ENCODE measurements at regions not wholly inside any gene's neighbourhood (a gene's known extent, or its start where the extent isn't known, plus 50 kb on each side); places are given as distances from the start of the nearest gene placed in this dataset.

DNA sequence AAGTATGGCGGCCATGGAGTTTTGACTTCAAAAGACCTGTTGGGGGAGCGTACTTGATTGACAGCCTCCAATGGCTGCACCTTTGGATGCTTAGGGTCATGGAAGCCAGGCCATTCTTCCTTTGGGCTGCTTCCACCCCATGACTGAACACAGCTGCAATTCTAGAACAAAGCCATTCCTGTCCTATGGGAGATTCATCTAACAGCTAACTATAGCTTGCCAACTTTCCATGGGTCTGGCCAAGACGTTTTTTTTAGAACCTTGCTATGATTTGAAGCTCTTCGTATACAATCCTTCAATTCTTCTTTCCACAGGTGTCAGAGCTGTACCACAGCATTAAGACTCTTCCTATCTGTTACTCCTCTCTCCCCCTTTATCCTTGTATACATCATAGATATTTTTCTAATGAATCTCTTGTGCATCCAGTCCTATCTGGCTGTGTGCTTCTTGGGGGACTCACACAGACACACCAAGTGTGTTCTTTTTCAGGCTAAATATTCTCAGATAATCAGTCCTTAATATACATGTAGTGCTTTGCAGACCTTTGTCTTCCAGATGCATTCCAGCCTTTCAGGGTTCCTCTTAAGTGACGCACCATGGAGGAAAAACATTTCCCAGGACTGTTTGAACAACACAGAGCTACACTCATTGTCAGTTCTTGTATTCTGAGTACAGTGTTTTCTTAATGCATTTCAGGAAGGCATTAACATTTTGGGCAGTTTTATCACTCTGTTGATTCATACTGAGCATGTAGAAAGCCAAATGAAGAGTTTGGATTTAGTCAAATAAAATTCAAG, 198.9 kb downstream of the TAF11L14 start:
- TF ChIP-seq, protein P1, sequence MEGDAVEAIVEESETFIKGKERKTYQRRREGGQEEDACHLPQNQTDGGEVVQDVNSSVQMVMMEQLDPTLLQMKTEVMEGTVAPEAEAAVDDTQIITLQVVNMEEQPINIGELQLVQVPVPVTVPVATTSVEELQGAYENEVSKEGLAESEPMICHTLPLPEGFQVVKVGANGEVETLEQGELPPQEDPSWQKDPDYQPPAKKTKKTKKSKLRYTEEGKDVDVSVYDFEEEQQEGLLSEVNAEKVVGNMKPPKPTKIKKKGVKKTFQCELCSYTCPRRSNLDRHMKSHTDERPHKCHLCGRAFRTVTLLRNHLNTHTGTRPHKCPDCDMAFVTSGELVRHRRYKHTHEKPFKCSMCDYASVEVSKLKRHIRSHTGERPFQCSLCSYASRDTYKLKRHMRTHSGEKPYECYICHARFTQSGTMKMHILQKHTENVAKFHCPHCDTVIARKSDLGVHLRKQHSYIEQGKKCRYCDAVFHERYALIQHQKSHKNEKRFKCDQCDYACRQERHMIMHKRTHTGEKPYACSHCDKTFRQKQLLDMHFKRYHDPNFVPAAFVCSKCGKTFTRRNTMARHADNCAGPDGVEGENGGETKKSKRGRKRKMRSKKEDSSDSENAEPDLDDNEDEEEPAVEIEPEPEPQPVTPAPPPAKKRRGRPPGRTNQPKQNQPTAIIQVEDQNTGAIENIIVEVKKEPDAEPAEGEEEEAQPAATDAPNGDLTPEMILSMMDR (IDR thresholded peaks at IDR 0.05), result no peak
- no peak for TF ChIP-seq POLR2AphosphoS5 (IDR thresholded peaks at IDR 0.05)
- no peak for TF ChIP-seq POLR2A (IDR thresholded peaks at IDR 0.05)
- TF ChIP-seq EP300 (IDR thresholded peaks at IDR 0.05), result no peak
